HG02852 (cell line): ENCODE measurements at regions not wholly inside any gene's neighbourhood (a gene's known extent, or its start where the extent isn't known, plus 50 kb on each side); places are given as distances from the start of the nearest gene placed in this dataset.
"Not testable (repeated sequence)": the region's sequence is repeated elsewhere in the genome, so short reads cannot be mapped to it uniquely, and the experiment has no call there.

Source experiments
- ATAC-seq: cut with Tn5 transposase; IDR thresholded peaks from one replicate; pipeline ENCODE4 v1.9.1; 2021; ENCODE audit warnings: mild to moderate bottlenecking, moderate library complexity; ENCODE audit not compliant: unreplicated experiment

- no peak for ATAC-seq
Measured at GRCh38 chr12:25615119-25615518, 62.0 kb upstream of the LMNTD1 start.

GRCh38 chr12:25616286-25616685, 63.2 kb upstream of the LMNTD1 start:
- ATAC-seq = no peak

GRCh38 chr12:25617991-25618390, 64.9 kb upstream of the LMNTD1 start:
- no peak for ATAC-seq

GRCh38 chr12:25623816-25624215, 70.7 kb upstream of the LMNTD1 start:
- ATAC-seq = no peak

- ATAC-seq = no peak
Measured at GRCh38 chr12:25625146-25625545, 72.1 kb upstream of the LMNTD1 start.

- no peak for ATAC-seq
Measured at GRCh38 chr12:25629341-25629740, 76.3 kb upstream of the LMNTD1 start.

GRCh38 chr12:25630735-25631515, 77.8 kb upstream of the LMNTD1 start:
- not testable (repeated sequence) for ATAC-seq

GRCh38 chr12:25633149-25633548, 80.1 kb upstream of the LMNTD1 start:
- not testable (repeated sequence) for ATAC-seq

GRCh38 chr12:25637752-25638151, 84.7 kb upstream of the LMNTD1 start:
- ATAC-seq = no peak

GRCh38 chr12:25639406-25639805, 86.3 kb upstream of the LMNTD1 start:
- ATAC-seq = no peak

- no peak for ATAC-seq
Measured at GRCh38 chr12:25644979-25645378, 91.9 kb upstream of the LMNTD1 start.

- ATAC-seq = no peak
Measured at GRCh38 chr12:25645427-25645826, 92.3 kb upstream of the LMNTD1 start.

- no peak for ATAC-seq
Measured at GRCh38 chr12:25651931-25652330, 98.8 kb upstream of the LMNTD1 start.

GRCh38 chr12:25652371-25652770, 99.3 kb upstream of the LMNTD1 start:
- ATAC-seq = no peak

GRCh38 chr12:25653487-25654175, 100.5 kb upstream of the LMNTD1 start:
- no peak for ATAC-seq

GRCh38 chr12:25655702-25656101, 102.6 kb upstream of the LMNTD1 start:
- ATAC-seq = no peak

GRCh38 chr12:25659621-25660020, 106.5 kb upstream of the LMNTD1 start:
- no peak for ATAC-seq

GRCh38 chr12:25670076-25671055, 117.3 kb upstream of the LMNTD1 start:
- ATAC-seq = no peak

- no peak for ATAC-seq
Measured at GRCh38 chr12:25675808-25676207, 122.7 kb upstream of the LMNTD1 start.

- ATAC-seq = no peak
Measured at GRCh38 chr12:25677232-25677937, 124.3 kb upstream of the LMNTD1 start.

GRCh38 chr12:25681580-25681979, 128.5 kb upstream of the LMNTD1 start:
- no peak for ATAC-seq
